ENCODE measurements at regions not wholly inside any gene's neighbourhood (a gene's known extent, or its start where the extent isn't known, plus 50 kb on each side); places are given as distances from the start of the nearest gene placed in this dataset.

GRCh38 chr13:47747901-47748300 lies 253.2 kb downstream of the SUCLA2 start:
- TF ChIP-seq CTCF (IDR thresholded peaks at IDR 0.05) = no peak
- TF ChIP-seq POLR2A (IDR thresholded peaks at IDR 0.05) = no peak
